GM18517 (cell line): ENCODE measurements at regions not wholly inside any gene's neighbourhood (a gene's known extent, or its start where the extent isn't known, plus 50 kb on each side); places are given as distances from the start of the nearest gene placed in this dataset.

ENCODE experiments used
- ATAC-seq: cut with Tn5 transposase; IDR thresholded peaks from one replicate; pipeline ENCODE4 v1.9.1; 2021; ENCODE audit warnings: mild to moderate bottlenecking, moderate library complexity; ENCODE audit not compliant: unreplicated experiment

- no peak for ATAC-seq
Measured at GRCh38 chr1:162924179-162924578, 63.2 kb upstream of the CCDC190 start.

GRCh38 chr1:162922201-162922600, 61.2 kb upstream of the CCDC190 start:
- no peak for ATAC-seq

- ATAC-seq, result no peak
Measured at GRCh38 chr1:162921311-162921710, 60.3 kb upstream of the CCDC190 start.

GRCh38 chr1:162919034-162919433, 58.1 kb upstream of the CCDC190 start:
- no peak for ATAC-seq

GRCh38 chr1:162918151-162918754, 57.3 kb upstream of the CCDC190 start:
- ATAC-seq, result no peak

GRCh38 chr1:162916821-162917613, 56.0 kb upstream of the CCDC190 start:
- ATAC-seq, result no peak

GRCh38 chr1:162916407-162916806, 55.4 kb upstream of the CCDC190 start:
- ATAC-seq, result no peak

GRCh38 chr1:162914601-162915000, 53.6 kb upstream of the CCDC190 start:
- ATAC-seq, result no peak

GRCh38 chr1:162913345-162913744, 52.4 kb upstream of the CCDC190 start:
- ATAC-seq, result no peak

- ATAC-seq, result no peak
Measured at GRCh38 chr1:162912061-162912667, 51.2 kb upstream of the CCDC190 start.
